ENCODE measurements at regions not wholly inside any gene's neighbourhood (a gene's known extent, or its start where the extent isn't known, plus 50 kb on each side); places are given as distances from the start of the nearest gene placed in this dataset.

GRCh38 chr5:68711293-68712200 is 382.3 kb upstream of the SLC30A5 start:
- no peak for TF ChIP-seq CTCF (IDR thresholded peaks at IDR 0.05)
- no peak for TF ChIP-seq ZFX (IDR thresholded peaks at IDR 0.05; ENCODE audit: borderline replicate concordance)
